HEK293T (cell line): ENCODE measurements at regions not wholly inside any gene's neighbourhood (a gene's known extent, or its start where the extent isn't known, plus 50 kb on each side); places are given as distances from the start of the nearest gene placed in this dataset.

Experiments used
- ARNT ChIP-seq: fragments of 450-650 bp; IDR thresholded peaks from 2 replicates; pipeline ENCODE4 v1.6.1; 2017; ENCODE audit warnings: mild to moderate bottlenecking
- BHLHE40 ChIP-seq: fragments of 450-650 bp; IDR thresholded peaks from 2 replicates; pipeline ENCODE4 v1.6.1; 2016; ENCODE audit warnings: mild to moderate bottlenecking, moderate library complexity, borderline replicate concordance
- CTBP1 ChIP-seq: fragments of 450-650 bp; IDR thresholded peaks from 2 replicates; pipeline ENCODE4 v1.6.1; 2016; ENCODE audit warnings: borderline replicate concordance
- ELF4 ChIP-seq: fragments of 450-650 bp; IDR thresholded peaks from 2 replicates; pipeline ENCODE4 v1.6.1; 2017; ENCODE audit warnings: antibody characterized with exemption
- FOXA1 ChIP-seq: fragments of 450-650 bp; IDR thresholded peaks from 2 replicates; pipeline ENCODE4 v1.6.1; 2016; ENCODE audit warnings: mild to moderate bottlenecking
- FOXK2 ChIP-seq: fragments of 450-650 bp; IDR thresholded peaks from 2 replicates; pipeline ENCODE4 v1.6.1; 2016; ENCODE audit warnings: mild to moderate bottlenecking
- FOXM1 ChIP-seq: fragments of 450-650 bp; IDR thresholded peaks from 2 replicates; pipeline ENCODE4 v1.6.1; 2017; ENCODE audit warnings: mild to moderate bottlenecking, borderline replicate concordance
- L3MBTL2 ChIP-seq: fragments of 450-650 bp; conservative IDR thresholded peaks from 2 replicates; pipeline ENCODE4 v1.6.1; 2016; ENCODE audit warnings: mild to moderate bottlenecking
- LEF1 ChIP-seq: fragments of 450-650 bp; IDR thresholded peaks from 2 replicates; pipeline ENCODE4 v1.6.1; 2017; ENCODE audit warnings: mild to moderate bottlenecking, borderline replicate concordance
- NFRKB ChIP-seq: fragments of 450-650 bp; IDR thresholded peaks from 2 replicates; pipeline ENCODE4 v1.6.1; 2016; ENCODE audit warnings: mild to moderate bottlenecking, moderate library complexity
- SP1 ChIP-seq: fragments of 450-650 bp; IDR thresholded peaks from 2 replicates; pipeline ENCODE4 v1.6.1; 2017
- SUZ12 ChIP-seq: fragments of 450-650 bp; IDR thresholded peaks from 2 replicates; pipeline ENCODE4 v1.6.1; 2016; ENCODE audit warnings: mild to moderate bottlenecking
- TARDBP ChIP-seq: fragments of 450-650 bp; IDR thresholded peaks from 2 replicates; pipeline ENCODE4 v1.6.1; 2016
- ZNF384 ChIP-seq: fragments of 450-650 bp; IDR thresholded peaks from 2 replicates; pipeline ENCODE4 v1.6.1; 2016

- TF ChIP-seq SP1 (no peak), ZNF384 (no peak), FOXK2 (no peak), TARDBP (no peak), SUZ12 (no peak), FOXA1 (no peak), ELF4 (no peak), NFRKB (no peak), LEF1 (no peak), ARNT (no peak), FOXM1 (no peak), BHLHE40 (no peak), L3MBTL2 (no peak), CTBP1 (no peak)
These were observed 618.4 kb upstream of the NRP1 start for GRCh38 chr10:33952692-33953360.
